ENCODE measurements at regions not wholly inside any gene's neighbourhood (a gene's known extent, or its start where the extent isn't known, plus 50 kb on each side); places are given as distances from the start of the nearest gene placed in this dataset.
A peak's percentile ranks its signal among the peaks of the same experiment; 100 is the strongest.
"Not testable (repeated sequence)": the region's sequence is repeated elsewhere in the genome, so short reads cannot be mapped to it uniquely, and the experiment has no call there.

DNA sequence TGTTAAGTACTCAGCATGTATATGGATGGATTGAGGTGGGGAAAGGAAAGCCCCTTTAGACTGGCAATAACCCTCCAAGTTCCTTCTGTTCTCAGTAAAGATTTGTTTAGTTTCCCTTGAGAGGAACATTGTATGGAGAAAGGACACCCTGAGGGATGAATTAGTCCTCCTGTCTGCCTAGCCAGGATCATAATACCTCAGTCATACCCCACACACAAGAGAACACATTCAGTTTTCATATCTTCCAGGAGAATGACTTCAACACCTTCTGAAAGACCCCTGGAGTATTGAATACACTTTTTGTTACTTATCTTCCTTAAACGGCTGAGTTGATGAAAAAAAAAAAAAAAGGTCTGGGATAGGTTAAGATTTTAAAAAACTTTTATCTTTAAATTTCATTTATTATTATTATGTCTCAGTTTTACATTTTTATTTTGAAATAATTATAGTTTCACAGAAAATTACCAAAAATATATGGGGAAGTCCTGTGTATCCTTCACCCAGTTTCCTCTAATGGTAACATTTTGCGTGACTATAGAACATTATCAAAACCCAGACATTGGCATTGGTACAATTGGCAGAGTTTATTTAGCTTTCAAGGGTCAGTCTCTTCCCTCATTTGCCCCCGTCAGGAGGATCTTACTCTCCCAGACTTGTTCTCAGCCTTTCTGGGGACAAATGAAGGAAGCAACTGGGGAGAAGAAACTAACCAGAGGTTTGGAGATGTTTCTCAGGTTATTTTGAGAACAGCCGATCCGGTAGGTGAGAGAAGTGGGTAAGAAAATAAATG, 88.0 kb downstream of the ACTBL2 start:
- DNase-seq: no peak

DNA sequence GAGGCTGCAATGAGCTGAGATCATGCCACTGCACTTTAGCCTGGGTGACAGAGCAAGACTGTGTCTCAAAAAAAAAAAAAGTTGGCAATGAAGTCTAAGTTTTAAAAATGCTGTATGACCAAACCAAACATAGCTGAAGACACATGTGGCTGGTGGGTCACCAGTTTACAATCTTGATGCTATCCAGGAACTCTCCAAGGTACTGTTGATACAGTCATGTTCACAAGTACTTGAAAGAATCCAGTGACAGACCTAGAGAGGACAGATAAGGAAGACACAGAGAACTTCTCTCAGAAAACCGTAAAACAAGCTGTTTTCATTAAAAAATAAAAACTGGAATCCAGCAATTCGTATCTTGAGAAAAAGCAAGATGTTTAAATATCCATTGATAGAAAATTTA, 95.7 kb downstream of the ACTBL2 start:
- DNase-seq: peak; percentile 12

DNA sequence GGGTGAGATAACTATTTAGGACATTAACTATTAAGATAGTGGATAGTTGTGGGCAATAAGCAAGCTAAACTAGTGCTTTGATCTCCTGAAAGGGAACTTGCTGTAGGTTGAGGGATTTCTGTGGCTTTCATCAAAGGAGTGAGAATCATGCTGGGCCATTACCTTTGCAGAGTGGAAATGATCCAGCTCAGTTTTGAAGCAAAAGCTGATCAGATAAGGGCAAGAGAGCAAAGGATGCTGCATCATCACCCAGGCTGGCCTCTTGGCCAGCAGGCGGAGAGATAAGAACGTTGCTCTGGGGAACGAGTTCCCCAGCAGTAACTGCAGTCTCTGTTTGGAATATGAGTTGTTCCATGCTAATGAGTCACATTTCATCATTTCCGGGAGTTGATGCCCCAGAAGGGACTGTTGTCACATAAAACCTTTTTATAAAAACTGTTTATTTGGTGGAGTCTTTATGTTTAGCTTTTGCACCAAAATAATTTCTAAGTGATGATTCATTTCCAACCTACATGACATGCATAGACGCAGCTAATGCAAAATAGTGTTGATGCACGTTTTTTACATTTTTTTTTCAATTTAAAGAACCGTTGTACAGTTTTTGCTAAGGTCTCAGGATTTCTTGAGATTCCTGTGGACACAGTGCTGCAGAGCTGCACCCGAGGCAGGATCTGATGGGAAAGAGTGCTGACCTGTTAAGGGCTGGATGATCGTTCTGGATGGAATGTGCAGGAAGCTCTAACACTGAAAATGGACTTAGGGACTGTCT, 99.3 kb downstream of the ACTBL2 start:
- DNase-seq: no peak

DNA sequence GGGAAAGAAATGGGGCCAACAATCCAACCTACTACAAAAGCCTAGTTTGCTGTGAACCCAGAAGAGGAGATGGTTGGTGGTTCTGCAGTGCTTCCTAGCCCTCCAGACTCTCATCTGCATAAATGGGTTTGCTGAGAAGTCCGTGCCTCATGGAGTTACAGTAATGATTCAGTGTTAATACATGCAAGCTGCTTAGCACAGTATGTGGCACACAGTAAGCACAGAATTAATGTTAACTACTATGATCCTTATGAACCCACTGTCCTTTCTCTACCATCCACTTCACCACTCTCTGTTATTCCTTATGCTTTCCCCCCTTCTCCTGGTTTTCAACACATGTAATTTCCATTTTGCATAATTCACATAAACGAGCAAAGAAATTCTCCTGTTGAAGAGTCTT, 100.0 kb downstream of the ACTBL2 start:
- DNase-seq: no peak

DNA sequence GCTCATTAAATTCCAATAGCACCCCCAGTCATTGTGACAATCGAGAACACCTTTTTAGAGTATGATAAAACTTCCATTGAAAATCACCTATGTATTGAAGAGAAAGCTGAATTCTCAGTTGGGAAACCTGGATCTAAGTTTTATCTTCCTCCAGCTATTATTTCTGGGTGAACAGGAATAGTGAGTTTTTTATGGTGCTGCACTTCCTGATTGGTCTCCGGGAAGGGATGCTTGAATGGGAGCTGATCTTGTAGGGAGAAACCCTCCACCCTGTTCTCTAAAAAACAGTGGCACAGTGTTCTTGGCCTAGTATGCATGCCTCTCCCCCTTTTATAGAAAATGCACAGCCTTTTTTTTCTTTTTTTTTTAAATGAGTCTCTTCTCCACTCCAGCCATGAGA, 112.2 kb downstream of the ACTBL2 start:
- no peak for DNase-seq

DNA sequence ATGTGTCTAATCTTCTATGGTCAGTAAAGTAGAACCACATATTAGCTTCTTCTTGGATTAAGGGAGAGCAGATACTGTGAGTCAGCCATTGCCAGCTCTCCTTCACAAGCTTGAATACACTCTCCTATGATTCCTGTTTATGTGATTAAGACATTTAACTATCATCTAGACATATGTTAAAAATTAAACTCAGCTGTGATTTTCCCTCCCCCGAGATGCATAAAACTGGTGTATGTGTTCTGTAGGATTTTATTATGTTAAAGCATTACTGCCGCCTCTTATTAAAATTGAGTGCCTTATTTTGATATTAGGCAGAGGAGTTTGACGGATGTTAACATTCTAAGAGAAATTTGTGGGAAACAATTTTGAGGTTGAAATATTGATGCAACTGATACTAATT, 114.6 kb downstream of the ACTBL2 start:
- DNase-seq: no peak

DNA sequence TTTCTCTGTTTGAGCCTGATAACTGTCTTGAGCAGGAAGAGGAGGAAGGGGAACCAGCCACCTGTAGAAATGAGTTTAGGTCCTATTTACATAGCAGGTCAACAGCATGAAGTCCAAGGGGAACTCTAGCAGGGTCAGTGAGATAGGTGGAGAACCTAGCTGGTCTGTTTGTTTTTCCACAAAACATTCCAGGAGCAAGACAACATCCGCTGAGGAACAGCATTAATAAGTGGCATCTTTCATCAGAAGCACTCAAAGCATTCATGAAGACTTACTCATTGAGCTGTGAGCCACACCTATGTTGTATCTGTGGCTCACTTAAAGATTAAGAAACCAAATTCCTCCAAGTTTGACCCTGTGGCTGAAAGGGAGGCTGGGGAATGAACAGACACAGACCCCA, 115.9 kb downstream of the ACTBL2 start:
- no peak for DNase-seq

DNA sequence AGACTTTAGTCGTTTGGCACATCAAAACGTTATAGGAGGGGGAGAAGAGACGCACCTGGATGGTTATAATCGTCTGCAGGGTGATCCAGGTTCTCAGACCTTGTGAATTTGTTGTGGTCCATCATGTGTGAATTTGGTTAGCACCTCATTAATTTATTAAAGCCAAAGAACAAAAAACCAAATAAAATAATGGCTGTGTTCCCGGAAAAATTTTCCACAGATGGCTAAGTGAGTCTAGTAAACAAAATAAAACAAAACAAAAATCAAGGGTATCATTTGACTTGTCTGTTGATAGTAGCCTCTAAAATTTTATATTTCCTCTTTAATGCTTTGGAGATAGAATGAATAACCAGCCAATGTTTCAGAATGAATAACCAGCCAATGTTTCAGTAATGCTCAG, 119.7 kb downstream of the ACTBL2 start:
- DNase-seq: no peak

DNA sequence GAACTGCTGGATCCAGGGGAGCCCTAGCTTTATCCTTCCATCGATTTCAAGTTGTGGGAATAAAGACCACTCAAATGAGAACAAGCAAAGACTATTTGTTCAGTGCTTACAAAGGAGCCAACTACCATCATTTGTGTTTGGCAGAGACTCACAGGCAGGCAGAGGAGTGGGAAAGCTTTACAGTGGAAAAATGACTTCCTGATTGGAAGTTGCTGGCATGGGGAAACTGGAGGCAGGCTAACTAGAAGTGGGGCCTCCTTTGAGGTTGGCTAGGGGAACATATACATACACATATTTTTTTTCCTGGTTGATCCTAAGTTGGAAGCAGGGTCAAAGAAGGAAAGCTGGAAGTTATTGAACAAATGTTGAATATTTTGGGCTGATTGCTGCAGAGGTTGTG, 121.7 kb downstream of the ACTBL2 start:
- DNase-seq: no peak

DNA sequence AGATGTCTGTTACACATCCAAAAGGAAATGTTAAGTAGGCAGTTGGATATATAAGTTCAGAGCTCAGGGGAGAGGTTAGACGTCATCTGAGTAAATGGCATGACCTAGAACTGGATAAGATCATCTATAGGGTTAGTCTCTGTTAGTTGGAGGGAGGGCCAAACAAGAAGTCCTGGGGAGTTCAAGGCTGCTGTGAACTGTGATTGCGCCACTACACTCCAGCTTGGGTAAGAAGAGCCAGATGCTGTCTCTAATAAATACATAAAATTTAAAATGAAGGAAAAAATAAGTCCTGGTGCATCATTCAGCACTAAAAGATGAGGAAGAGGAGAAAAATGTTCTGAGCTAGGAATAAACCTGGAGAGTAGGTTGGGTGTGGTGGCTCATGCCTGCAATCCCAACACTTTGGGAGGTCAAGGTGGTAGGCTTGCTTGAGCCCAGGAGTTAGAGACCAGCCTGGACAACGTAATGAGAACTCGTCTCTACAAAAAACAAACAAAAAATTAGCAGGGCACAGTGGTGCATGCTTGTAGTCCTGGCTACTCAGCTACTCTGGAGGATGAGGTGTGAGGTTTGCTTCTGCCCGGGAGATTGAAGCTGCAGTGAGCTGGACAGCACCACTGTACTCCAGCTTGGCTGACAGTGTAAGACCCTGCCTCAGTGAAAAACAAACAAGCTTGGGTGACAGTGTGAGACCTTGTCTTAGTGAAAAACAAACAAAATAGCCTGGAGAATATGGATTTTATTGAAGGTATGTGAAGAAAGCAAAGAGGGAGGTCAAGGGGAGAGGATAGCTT, 123.6 kb downstream of the ACTBL2 start:
- DNase-seq: no peak

DNA sequence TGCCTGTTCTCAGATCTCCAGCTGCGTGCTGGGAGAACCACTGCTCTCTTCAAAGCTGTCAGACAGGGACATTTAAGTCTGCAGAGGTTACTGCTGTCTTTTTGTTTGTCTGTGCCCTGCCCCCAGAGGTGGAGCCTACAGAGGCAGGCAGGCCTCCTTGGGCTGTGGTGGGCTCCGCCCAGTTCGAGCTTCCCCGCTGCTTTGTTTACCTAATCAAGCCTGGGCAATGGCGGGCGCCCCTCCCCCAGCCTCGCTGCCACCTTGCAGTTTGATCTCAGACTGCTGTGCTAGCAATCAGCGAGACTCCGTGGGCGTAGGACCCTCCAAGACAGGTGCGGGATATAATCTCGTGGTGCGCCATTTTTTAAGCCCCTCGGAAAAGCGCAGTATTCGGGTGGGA, 125.8 kb downstream of the ACTBL2 start:
- not testable (repeated sequence) for DNase-seq

DNA sequence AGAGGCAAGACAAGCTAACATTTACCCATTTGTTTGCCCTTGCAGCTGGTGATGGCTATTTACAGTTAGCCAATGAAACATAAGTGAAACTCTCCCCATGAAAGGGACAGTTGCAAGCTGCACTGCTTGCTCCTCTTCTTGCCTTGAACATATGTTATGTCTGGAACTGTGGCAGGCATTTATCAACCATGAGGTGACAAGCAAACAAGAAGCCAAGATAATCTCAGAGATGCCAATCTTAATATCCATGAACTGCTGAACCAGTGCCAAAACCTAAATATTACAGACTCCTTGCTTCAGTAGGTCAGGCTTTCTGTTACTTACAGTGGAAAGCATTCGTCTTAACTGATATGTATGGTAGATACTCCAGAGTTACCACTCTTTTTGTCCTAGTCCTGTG, 133.4 kb downstream of the ACTBL2 start:
- no peak for DNase-seq

DNA sequence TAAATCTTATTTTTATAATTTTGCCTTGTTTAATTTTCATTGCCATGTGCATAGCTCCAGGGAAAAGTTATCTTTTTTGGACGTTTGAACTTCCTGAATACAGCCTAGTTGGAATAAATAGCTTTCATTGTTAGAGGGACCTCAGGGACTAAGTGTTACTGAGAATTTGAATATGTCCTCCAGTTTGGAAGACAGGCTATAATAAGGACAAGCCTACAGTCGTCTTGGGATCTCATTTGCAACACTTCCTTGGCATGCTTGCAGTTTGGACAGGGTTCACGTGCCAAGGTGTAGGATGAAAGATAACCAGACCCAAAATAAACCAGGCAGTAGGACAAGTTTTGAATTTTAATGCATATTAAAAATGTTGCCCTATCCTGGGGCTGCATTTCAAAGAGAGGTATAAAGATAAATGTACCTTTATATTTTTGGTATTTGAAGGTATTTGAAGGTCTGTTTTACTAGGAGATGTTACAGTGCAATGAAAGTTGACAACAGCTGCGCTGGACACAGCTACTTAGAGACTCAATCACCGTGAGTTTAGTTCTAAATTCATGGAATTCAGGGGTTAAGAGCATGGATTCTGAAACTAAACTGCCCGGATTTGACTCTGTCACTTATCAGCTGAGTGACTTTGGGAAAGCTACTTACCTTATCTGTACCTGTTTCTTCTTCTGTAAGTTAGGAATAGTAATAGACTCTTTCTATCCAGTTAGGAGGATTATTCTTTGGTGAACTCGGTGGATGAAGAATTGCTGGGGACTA, 134.1 kb downstream of the ACTBL2 start:
- no peak for DNase-seq

DNA sequence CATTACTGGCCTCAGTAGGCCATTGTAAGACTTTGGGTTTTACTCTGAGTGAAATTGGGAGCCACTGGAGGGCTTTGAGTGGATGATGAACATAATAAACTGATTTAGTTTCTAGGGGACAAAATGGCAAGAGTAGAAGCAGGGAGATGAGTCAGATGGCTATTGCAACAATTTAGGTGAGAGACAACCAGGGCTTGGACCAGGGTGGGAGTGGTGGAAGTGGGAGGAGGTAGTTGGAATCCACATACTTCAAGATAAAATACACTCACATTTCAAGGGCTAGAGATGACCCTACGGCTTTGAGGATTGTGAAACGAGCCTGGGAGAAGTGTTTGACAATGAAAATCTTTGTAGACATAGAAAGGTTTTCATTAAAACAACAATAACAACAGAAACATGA, 136.3 kb downstream of the ACTBL2 start:
- DNase-seq: no peak

DNA sequence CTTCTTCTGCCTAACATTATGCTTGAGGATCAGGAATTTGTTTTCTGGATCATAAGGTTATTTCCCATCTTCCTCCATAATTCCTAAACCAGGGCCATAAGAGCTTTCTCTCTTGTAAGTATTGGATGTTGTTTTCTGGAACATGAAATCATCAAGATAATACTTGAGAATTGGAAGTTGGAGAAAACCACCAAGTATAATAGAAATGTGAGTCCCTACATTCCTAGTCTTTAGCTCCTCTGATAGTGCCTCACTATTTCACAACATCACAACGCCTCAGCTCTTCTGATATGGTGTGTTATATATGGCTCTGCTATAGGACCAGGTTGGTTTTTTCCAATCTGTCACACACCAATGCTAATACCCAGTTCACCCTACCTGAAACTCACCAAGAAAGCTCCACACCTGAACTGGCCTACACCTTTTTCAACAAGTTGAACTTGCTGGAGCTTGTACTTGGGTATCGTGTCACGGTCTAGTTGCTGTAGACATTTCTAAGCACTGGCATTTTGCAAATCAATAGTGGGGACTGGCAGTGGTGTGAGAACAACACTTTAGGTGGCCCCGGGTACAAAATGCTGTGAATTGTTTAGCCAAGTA, 141.1 kb downstream of the ACTBL2 start:
- DNase-seq: no peak

DNA sequence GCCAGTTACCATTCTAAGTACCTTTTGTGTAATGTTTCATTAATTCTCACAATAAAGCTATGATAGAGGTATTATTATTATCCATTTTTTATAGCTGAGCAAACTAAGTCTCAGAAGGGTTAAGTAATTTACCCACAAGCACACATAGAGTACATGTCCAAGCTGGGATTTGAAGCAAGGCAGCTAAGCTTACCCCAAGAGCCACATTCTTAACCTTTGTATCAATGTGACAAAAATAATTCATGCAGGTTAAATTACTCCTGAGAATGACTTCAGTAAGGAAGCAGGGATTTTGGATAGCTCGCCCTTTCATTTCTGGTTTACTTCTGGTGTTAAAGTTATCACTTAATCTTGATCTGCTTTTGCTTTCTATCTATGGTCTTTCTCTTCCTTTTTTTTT, 141.9 kb downstream of the ACTBL2 start:
- no peak for DNase-seq

DNA sequence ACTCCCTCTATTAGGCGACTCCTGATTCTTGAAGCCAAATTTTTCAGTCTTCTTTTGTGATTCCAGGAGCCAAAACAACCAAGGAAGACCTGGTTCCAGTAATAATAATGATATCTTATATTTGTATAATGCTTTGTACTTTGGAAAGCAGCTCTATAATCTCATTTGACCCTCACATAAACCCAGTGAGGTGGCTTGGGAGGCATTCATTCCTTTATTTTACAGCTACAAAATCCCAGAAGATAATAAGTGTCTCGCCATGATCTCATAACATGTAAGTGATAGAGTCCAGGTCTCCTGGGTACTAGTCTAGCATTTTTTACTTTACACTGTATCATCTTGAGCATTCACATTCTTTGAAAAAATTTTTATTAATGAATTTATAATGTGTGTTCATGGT, 143.1 kb downstream of the ACTBL2 start:
- no peak for DNase-seq

DNA sequence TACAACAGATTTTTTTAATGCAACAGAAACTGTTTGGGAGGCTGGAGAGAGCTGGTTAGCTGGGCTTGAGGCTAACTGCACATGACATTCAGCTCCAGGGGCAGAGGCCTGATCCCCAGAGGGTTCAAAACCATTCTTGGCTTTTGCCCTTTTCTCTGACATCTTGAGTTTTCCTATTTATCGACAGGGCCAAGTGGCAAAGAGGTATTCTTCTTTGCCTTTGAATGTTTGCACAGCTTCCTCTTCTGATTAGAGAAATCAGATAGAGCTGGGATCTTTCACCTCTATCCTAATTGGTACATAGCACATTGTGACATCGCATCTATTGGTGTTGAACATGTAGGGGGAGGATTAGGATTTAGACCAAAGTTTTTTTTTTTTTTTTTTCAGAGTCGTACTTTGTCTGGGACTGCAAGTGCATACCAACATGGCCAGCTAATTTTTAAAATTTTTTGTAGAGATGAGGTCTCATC, 143.7 kb downstream of the ACTBL2 start:
- no peak for DNase-seq

DNA sequence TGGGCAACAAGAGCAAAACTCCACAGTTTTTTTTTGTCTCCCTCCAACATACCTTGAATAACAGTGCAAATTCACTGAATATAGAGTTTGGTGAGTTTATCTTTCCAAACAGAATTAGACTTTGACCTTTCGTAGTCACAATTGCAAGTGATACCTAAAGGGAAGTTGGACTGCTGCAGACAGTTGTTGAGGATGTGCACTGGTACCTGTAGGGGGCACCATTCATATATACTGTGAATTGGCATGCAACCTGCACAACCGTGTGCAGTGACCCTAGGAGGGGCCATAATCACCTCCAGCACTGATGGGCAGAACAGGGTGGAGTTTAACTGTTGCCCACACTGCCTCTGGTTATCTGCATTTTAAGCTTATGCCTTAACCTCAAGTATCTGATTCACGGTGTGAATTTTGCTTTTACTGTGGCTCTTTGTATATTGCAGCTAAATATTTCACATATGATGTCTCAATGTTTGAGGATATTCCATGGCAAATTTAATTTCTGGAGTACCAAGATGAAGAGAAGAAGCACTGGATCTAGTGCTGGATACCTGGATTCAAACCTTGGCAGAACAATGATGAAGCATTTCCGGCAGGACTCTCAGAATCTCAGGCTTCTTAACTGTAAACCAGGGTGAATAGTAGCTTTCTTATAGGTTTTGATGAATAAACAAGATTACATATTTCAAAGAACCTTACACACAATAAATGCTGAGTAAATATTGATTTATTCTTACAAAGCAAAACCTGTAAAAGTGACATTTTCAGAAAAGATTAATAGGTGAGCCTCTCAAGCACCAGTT, 144.3 kb downstream of the ACTBL2 start:
- DNase-seq: peak; percentile 55

DNA sequence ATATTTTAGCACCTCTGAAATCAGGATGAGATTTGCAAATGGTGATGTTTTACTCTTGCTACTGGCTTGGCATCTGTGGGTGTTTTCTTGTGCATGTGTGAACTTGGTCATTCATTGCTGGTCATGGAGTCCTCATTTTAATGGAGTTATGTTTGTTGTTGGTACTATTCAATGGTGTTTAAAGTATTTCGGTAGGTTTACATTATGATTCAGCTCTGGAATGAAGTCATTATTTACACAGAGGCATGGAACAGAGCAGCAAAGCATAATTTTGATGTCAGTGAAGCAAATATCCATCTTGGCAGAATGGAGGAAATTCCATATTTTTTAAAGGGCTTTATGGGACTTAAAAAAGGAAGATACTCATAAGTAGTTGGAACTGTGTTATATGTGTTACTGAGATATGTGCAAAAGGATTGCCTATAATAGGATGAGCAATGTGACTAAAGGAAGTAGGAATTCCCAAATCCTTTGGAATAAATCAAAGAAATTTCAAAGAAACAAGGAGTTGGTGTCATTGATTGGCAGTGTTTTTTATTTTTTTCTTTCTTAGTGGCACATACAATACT, 147.4 kb downstream of the ACTBL2 start:
- no peak for DNase-seq

DNA sequence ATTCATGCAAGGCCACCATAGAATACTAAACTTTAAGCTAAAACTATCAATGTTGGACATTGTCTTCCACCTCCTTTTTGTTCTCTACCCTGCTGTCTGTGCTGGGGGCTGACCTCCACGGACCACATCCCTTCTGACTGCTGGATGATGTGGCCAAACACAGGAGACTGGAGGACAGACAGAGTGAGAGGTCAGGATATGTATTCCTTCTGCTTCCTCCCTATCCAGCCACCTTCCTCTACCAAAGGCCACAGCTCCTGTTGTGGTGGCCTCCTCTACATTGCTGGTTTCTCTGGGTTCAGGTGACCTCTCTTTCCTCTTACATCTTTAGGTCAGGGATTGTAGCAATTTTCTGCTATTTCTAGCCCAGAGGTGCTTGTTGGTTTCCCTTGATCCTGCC, 148.1 kb downstream of the ACTBL2 start:
- DNase-seq: no peak
